HEK293 (cell line): ENCODE measurements at regions not wholly inside any gene's neighbourhood (a gene's known extent, or its start where the extent isn't known, plus 50 kb on each side); places are given as distances from the start of the nearest gene placed in this dataset.
"Not testable (repeated sequence)": the region's sequence is repeated elsewhere in the genome, so short reads cannot be mapped to it uniquely, and the experiment has no call there.

ENCODE experiments used
- CTCF ChIA-PET: fragments of 350-600 bp; formaldehyde crosslinking; extraction: SDS; loops from one replicate; lab custom pipeline; 2021; ENCODE audit warnings: antibody characterized with exemption; lab: Yijun Ruan, JAX
- POLR2A ChIA-PET: fragments of 300-600 bp; formaldehyde crosslinking; extraction: SDS; loops from one replicate; lab custom pipeline; 2020; ENCODE audit warnings: antibody characterized with exemption, inconsistent platforms; lab: Yijun Ruan, JAX
- H3K27ac ChIP-seq: fragments of 200-500 bp; sonication (Bioruptor generic); 2 replicates; pipeline ENCODE4 v1.5.1; 2014; ENCODE audit warnings: low read depth, low read length, control low read depth, inconsistent platforms; ENCODE audit errors: extremely low read depth
- H3K36me3 ChIP-seq, 2 experiments: fragments of 200-500 bp in 1 of 2; sonication (Bioruptor generic) in 1 of 2; 1 replicate in 1 of 2; 2 replicates in 1 of 2; pipeline ENCODE4 v1.5.1; 2014 to 2017; ENCODE audit warnings: inconsistent platforms in 2 of 2, low read length in 2 of 2; ENCODE audit not compliant: control insufficient read depth in 2 of 2, insufficient read depth in 1 of 2
- H3K4me1 ChIP-seq: fragments of 200-500 bp; sonication (Bioruptor generic); 2 replicates; pipeline ENCODE4 v1.5.1; 2014; ENCODE audit warnings: mild to moderate bottlenecking, low read length, inconsistent platforms; ENCODE audit not compliant: control insufficient read depth, insufficient read depth
- H3K4me3 ChIP-seq: 2 replicates; pipeline ENCODE4 v1.5.1; 2011; ENCODE audit warnings: low read depth, mild to moderate bottlenecking, control low read depth, low read length, moderate library complexity
- H3K9me3 ChIP-seq: fragments of 200-500 bp; sonication (Bioruptor generic); 2 replicates; pipeline ENCODE4 v1.5.1; 2014; ENCODE audit warnings: low read depth, low read length, inconsistent platforms; ENCODE audit not compliant: control insufficient read depth, insufficient read depth
- CTCF ChIP-seq: fragments of 450-650 bp; formaldehyde crosslinking; IDR thresholded peaks from 2 replicates; pipeline ENCODE4 v1.5.1; 2016; ENCODE audit warnings: missing biosample characterization, missing genetic modification characterization
- PATZ1 ChIP-seq: fragments of 450-650 bp; formaldehyde crosslinking; IDR thresholded peaks from 2 replicates; pipeline ENCODE4 v1.5.1; 2016; ENCODE audit warnings: missing biosample characterization, missing genetic modification characterization
- ZNF654 ChIP-seq: fragments of 450-650 bp; formaldehyde crosslinking; IDR thresholded peaks from 2 replicates; pipeline ENCODE4 v1.5.1; 2016; ENCODE audit warnings: low read depth, missing biosample characterization, missing genetic modification characterization

- TF ChIP-seq PATZ1 (tag by site-specific recombination): no peak
These were observed 929.1 kb downstream of the LTN1 start (continued) for GRCh38 chr21:28063241-28064216.

- H3K36me3 ChIP-seq, H3K9me3 ChIP-seq, POLR2A ChIA-PET, H3K4me1 ChIP-seq, H3K27ac ChIP-seq, H3K4me3 ChIP-seq: not testable (repeated sequence)
- CTCF ChIA-PET: interaction anchor here (0.9 kb wide), 1 partner anchor 1324 kb away, joined by 3 read pairs; no protein-coding TSS in a partner anchor
These were observed 939.7 kb downstream of the LTN1 start for GRCh38 chr21:28052956-28053355.

- H3K27ac ChIP-seq, H3K4me1 ChIP-seq, H3K4me3 ChIP-seq, POLR2A ChIA-PET, H3K9me3 ChIP-seq, H3K36me3 ChIP-seq: not testable (repeated sequence)
- CTCF ChIA-PET: interaction anchor here (0.9 kb wide), 1 partner anchor 694 kb away, joined by 3 read pairs; no protein-coding TSS in a partner anchor
- TF ChIP-seq CTCF (tag by site-specific recombination): 0 out of 2 replicates have a peak, but pooled peaks have one; percentile 12
- peak; percentile 74 for TF ChIP-seq ZNF654 (tag by site-specific recombination)
- TF ChIP-seq, all 188 proteins: peak for 2; not testable (repeated sequence) for 186
These were observed 941.0 kb downstream of the LTN1 start for GRCh38 chr21:28051649-28052048.

- H3K4me3 ChIP-seq, H3K9me3 ChIP-seq, POLR2A ChIA-PET, CTCF ChIA-PET, H3K27ac ChIP-seq, H3K4me1 ChIP-seq, H3K36me3 ChIP-seq: not testable (repeated sequence)
These were observed 957.0 kb downstream of the LTN1 start for GRCh38 chr21:28035692-28036091.

GRCh38 chr21:28034916-28035315, 957.8 kb downstream of the LTN1 start:
- H3K27ac ChIP-seq, H3K36me3 ChIP-seq, CTCF ChIA-PET: not testable (repeated sequence)

GRCh38 chr21:28034334-28034733, 958.3 kb downstream of the LTN1 start:
- H3K9me3 ChIP-seq, H3K36me3 ChIP-seq, H3K27ac ChIP-seq, H3K4me3 ChIP-seq, CTCF ChIA-PET, H3K4me1 ChIP-seq, POLR2A ChIA-PET: not testable (repeated sequence)

More at GRCh38 chr21:28034916-28035315, 957.8 kb downstream of the LTN1 start:
- H3K4me1 ChIP-seq, H3K9me3 ChIP-seq, H3K4me3 ChIP-seq, POLR2A ChIA-PET: not testable (repeated sequence)

- CTCF ChIA-PET, H3K4me1 ChIP-seq, POLR2A ChIA-PET, H3K36me3 ChIP-seq, H3K9me3 ChIP-seq, H3K27ac ChIP-seq, H3K4me3 ChIP-seq: not testable (repeated sequence)
These were observed 960.0 kb downstream of the LTN1 start for GRCh38 chr21:28032652-28033051.
